ENCODE measurements at regions not wholly inside any gene's neighbourhood (a gene's known extent, or its start where the extent isn't known, plus 50 kb on each side); places are given as distances from the start of the nearest gene placed in this dataset.

DNA sequence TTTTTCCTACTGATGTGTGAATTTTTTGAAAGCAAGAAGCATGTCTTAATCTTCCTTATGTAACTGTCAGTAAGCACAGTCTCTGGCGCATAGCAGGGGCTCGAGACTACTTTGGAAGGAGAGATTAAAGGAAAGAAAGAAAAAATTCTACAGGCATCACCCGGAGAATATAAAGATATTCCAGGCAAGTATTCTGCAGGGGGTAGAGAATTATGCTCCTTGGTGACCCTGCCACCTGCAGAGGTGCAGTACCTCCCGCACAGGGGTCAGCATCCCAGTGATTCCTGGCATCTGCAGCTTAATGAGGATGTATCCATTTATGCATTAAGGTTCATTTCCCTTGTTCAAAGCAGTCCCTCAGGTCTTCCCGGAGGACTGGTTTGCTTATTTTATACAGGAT, 87.6 kb upstream of the WLS start:
- POLR2A ChIA-PET = interaction anchor here (1.1 kb wide), 1 partner anchor 202 kb away, joined by 3 read pairs; no protein-coding TSS in a partner anchor

More for the DNA sequence above, 87.6 kb upstream of the WLS start:
- no TSS peak for BruUV-seq (replicated peaks)
- Histone ChIP-seq H3K4me2 (ENCODE audit: insufficient read depth, low read length) (no peak overlapping the region), H3K4me1 (replicated peaks in 1 of 2; ENCODE audit: control insufficient read depth in 2 of 2, insufficient read depth in 2 of 2, low read length in 2 of 2) (no peaks in the 10 kb centered on the region), H3K9me3 (replicated peaks; ENCODE audit: control insufficient read depth, insufficient read depth, low read depth, low read length) (no peaks in the 10 kb centered on the region), H3K9me1 (ENCODE audit: control insufficient read depth, insufficient read depth, low read length) (no peaks in the 10 kb centered on the region), H3K36me3 (ENCODE audit: control insufficient read depth, insufficient read depth, low read length) (no peaks in the 10 kb centered on the region), H2AFZ (ENCODE audit: low read depth, low read length) (no peak overlapping the region), H3K4me3 (no peak overlapping the region), H4K20me1 (replicated peaks; ENCODE audit: control insufficient read depth, insufficient read depth, low read length) (no peaks in the 10 kb centered on the region), H3K27me3 (ENCODE audit: control insufficient read depth in 2 of 2, insufficient read depth in 2 of 2, low read length in 2 of 2) (peaks cover 0 to 4% of the 10 kb centered on the region in 2 experiments; a peak in 2 of 5 replicates), H3K27ac (ENCODE audit: extremely low read depth, low read depth, low read length) (no peak overlapping the region), H3K9ac (ENCODE audit: insufficient read depth in 1 of 2, low read depth in 2 of 2, low read length in 2 of 2) (no peak overlapping the region), H3K79me2 (ENCODE audit: control insufficient read depth, insufficient read depth, low read length) (no peaks in the 10 kb centered on the region)
- CTCF ChIA-PET (ENCODE audit: low intra/inter-chr PET ratio) = interaction anchor here (1.2 kb wide), 1 partner anchor 203 kb away, joined by 3 read pairs; no protein-coding TSS in a partner anchor
- 0% methylated on average over 5 of the region's 5 CpGs for WGBS (ENCODE audit: insufficient coverage, low coverage, missing lambda C conversion rate)
- in situ Hi-C loops (cut with MboI) = no loop called here
- FAIRE-seq (no peak), ATAC-seq (no peak), DNase-seq (ENCODE audit: extremely low read depth in 1 of 4, low spot score in 3 of 4) (no peak)
- TF ChIP-seq ZNF75A (CRISPR knock-in tag; IDR thresholded peaks at IDR 0.05) (no peak), NR2C2 (CRISPR knock-in tag; IDR thresholded peaks at IDR 0.05) (no peak), NR2C2 (tag; IDR thresholded peaks at IDR 0.05) (no peak), ZNF780A (CRISPR knock-in tag; IDR thresholded peaks at IDR 0.05) (no peak), ETV1 (tag; conservative IDR thresholded peaks at IDR 0.05; ENCODE audit: low read depth) (no peak), ZFX (CRISPR knock-in tag; IDR thresholded peaks at IDR 0.05) (no peak), CC2D1A (IDR thresholded peaks at IDR 0.05) (no peak), TRIM24 (IDR thresholded peaks at IDR 0.05) (no peak), EGR1 (conservative IDR thresholded peaks at IDR 0.05) (no peak), ZNF766 (CRISPR knock-in tag; conservative IDR thresholded peaks at IDR 0.05) (no peak), SMARCA4 (IDR thresholded peaks at IDR 0.05) (no peak), ZNF384 (IDR thresholded peaks at IDR 0.05; ENCODE audit: low read depth, low read length) (no peak), TAF15 (IDR thresholded peaks at IDR 0.05; ENCODE audit: low read depth, low read length) (no peak), ZNF174 (CRISPR knock-in tag; IDR thresholded peaks at IDR 0.05) (no peak), RHOXF2B (CRISPR knock-in tag; conservative IDR thresholded peaks at IDR 0.05) (no peak), NRF1 (conservative IDR thresholded peaks at IDR 0.05 in 1 of 2, IDR thresholded peaks at IDR 0.05 in 1 of 2) (no peak)
- TF ChIP-seq, protein P1, sequence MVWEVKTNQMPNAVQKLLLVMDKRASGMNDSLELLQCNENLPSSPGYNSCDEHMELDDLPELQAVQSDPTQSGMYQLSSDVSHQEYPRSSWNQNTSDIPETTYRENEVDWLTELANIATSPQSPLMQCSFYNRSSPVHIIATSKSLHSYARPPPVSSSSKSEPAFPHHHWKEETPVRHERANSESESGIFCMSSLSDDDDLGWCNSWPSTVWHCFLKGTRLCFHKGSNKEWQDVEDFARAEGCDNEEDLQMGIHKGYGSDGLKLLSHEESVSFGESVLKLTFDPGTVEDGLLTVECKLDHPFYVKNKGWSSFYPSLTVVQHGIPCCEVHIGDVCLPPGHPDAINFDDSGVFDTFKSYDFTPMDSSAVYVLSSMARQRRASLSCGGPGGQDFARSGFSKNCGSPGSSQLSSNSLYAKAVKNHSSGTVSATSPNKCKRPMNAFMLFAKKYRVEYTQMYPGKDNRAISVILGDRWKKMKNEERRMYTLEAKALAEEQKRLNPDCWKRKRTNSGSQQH (CRISPR knock-in tag; IDR thresholded peaks at IDR 0.05) = no peak
- TF ChIP-seq, protein P2, sequence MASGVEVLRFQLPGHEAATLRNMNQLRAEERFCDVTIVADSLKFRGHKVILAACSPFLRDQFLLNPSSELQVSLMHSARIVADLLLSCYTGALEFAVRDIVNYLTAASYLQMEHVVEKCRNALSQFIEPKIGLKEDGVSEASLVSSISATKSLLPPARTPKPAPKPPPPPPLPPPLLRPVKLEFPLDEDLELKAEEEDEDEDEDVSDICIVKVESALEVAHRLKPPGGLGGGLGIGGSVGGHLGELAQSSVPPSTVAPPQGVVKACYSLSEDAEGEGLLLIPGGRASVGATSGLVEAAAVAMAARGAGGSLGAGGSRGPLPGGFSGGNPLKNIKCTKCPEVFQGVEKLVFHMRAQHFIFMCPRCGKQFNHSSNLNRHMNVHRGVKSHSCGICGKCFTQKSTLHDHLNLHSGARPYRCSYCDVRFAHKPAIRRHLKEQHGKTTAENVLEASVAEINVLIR (CRISPR knock-in tag; IDR thresholded peaks at IDR 0.05) = no peak
- TF ChIP-seq, protein P3, sequence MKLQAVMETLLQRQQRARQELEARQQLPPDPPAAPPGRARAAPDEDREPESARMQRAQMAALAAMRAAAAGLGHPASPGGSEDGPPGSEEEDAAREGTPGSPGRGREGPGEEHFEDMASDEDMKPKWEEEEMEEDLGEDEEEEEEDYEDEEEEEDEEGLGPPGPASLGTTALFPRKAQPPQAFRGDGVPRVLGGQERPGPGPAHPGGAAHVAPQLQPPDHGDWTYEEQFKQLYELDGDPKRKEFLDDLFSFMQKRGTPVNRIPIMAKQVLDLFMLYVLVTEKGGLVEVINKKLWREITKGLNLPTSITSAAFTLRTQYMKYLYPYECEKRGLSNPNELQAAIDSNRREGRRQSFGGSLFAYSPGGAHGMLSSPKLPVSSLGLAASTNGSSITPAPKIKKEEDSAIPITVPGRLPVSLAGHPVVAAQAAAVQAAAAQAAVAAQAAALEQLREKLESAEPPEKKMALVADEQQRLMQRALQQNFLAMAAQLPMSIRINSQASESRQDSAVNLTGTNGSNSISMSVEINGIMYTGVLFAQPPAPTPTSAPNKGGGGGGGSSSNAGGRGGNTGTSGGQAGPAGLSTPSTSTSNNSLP (IDR thresholded peaks at IDR 0.05; ENCODE audit: borderline replicate concordance, low read depth, low read length) = no peak
- intact Hi-C loops (cut with micrococcal nuclease) = loop anchor here (5.0 kb wide), 1 partner anchor 203 kb away; no protein-coding TSS in a partner anchor
